ENCODE measurements at regions not wholly inside any gene's neighbourhood (a gene's known extent, or its start where the extent isn't known, plus 50 kb on each side); places are given as distances from the start of the nearest gene placed in this dataset.
"Not testable (repeated sequence)": the region's sequence is repeated elsewhere in the genome, so short reads cannot be mapped to it uniquely, and the experiment has no call there.

- DNase-seq, result no peak
These were observed 992.6 kb downstream of the PCDH9 start for GRCh38 chr13:66237411-66238062.

GRCh38 chr13:66234159-66234558 is 996.0 kb downstream of the PCDH9 start:
- no peak for DNase-seq

- not testable (repeated sequence) for DNase-seq
These were observed 998.2 kb downstream of the PCDH9 start for GRCh38 chr13:66231958-66232357.

- no peak for DNase-seq
These were observed 1005.1 kb downstream of the PCDH9 start for GRCh38 chr13:66225072-66225471.

- no peak for DNase-seq
These were observed 1005.5 kb downstream of the PCDH9 start for GRCh38 chr13:66224663-66225062.

GRCh38 chr13:66222926-66223325 is 1007.2 kb downstream of the PCDH9 start:
- no peak for DNase-seq

GRCh38 chr13:66222127-66222526 is 1008.0 kb downstream of the PCDH9 start:
- DNase-seq, result no peak

- DNase-seq, result no peak
These were observed 1010.6 kb downstream of the PCDH9 start for GRCh38 chr13:66219506-66219905.

GRCh38 chr13:66218583-66218982 is 1011.6 kb downstream of the PCDH9 start:
- no peak for DNase-seq

- DNase-seq, result no peak
These were observed 1013.4 kb downstream of the PCDH9 start for GRCh38 chr13:66216728-66217127.

GRCh38 chr13:66214467-66214866 is 1015.7 kb downstream of the PCDH9 start:
- no peak for DNase-seq

- DNase-seq, result no peak
These were observed 1017.6 kb downstream of the PCDH9 start for GRCh38 chr13:66212511-66212910.

GRCh38 chr13:66210677-66211076 is 1019.5 kb downstream of the PCDH9 start:
- DNase-seq, result no peak

GRCh38 chr13:66208589-66208988 is 1021.5 kb downstream of the PCDH9 start:
- DNase-seq, result no peak

- no peak for DNase-seq
These were observed 1022.5 kb downstream of the PCDH9 start for GRCh38 chr13:66207610-66208009.

GRCh38 chr13:66205807-66206206 is 1024.3 kb downstream of the PCDH9 start:
- no peak for DNase-seq

GRCh38 chr13:66200555-66200954 is 1029.6 kb downstream of the PCDH9 start:
- no peak for DNase-seq

GRCh38 chr13:66195238-66195637 is 1034.9 kb downstream of the PCDH9 start:
- no peak for DNase-seq

- no peak for DNase-seq
These were observed 1040.2 kb downstream of the PCDH9 start for GRCh38 chr13:66189986-66190385.

- no peak for DNase-seq
These were observed 1049.3 kb downstream of the PCDH9 start for GRCh38 chr13:66180836-66181235.

GRCh38 chr13:66171920-66172319 is 1058.2 kb downstream of the PCDH9 start:
- DNase-seq, result no peak

GRCh38 chr13:66162470-66162869 is 1067.7 kb downstream of the PCDH9 start:
- no peak for DNase-seq

- no peak for DNase-seq
These were observed 1070.6 kb downstream of the PCDH9 start for GRCh38 chr13:66159511-66159910.

GRCh38 chr13:66154976-66155375 is 1075.2 kb downstream of the PCDH9 start:
- DNase-seq, result no peak

GRCh38 chr13:66154354-66154753 is 1075.8 kb downstream of the PCDH9 start:
- DNase-seq, result no peak
